Right lobe of liver (tissue), 6 donors: ENCODE measurements at regions not wholly inside any gene's neighbourhood (a gene's known extent, or its start where the extent isn't known, plus 50 kb on each side); places are given as distances from the start of the nearest gene placed in this dataset.

Experiments used
- ATAC-seq, 4 donors: fragments of 200-7000 bp; cut with Tn5 transposase; one replicate each; pipeline ENCODE4 v1.9.1; 2020; ENCODE audit warnings: mild to moderate bottlenecking in 4 of 4, moderate library complexity in 4 of 4
- DNase-seq, 3 donors: peaks; one replicate each; pipeline ENCODE4 v3.0.0-alpha.2; 2020
- H3K27ac ChIP-seq, 3 donors: fragments of 200-600 bp; one replicate each; pipeline ENCODE4 v1.8.0; 2022
- H3K27me3 ChIP-seq, 2 donors: fragments of 200-600 bp; one replicate each; pipeline ENCODE4 v1.8.0; 2022
- H3K36me3 ChIP-seq, 4 donors: fragments of 200-600 bp; sonication (generic) in 1 of 4; one replicate each; pipeline versions ENCODE4 v1.5.1 to v1.8.0; 2017 to 2022; ENCODE audit warnings: control low read depth in 1 of 4
- H3K4me1 ChIP-seq, 4 donors: fragments of 200-600 bp; sonication (generic) in 1 of 4; one replicate each; pipeline versions ENCODE4 v1.5.1 to v1.8.0; 2017 to 2022; ENCODE audit warnings: control low read depth in 1 of 4
- H3K4me3 ChIP-seq, 3 donors: fragments of 200-600 bp; one replicate each; pipeline ENCODE4 v1.8.0; 2022
- H3K9me3 ChIP-seq, 4 donors: fragments of 200-600 bp; sonication (generic) in 1 of 4; one replicate each; pipeline versions ENCODE4 v1.5.1 to v1.8.0; 2017 to 2022; ENCODE audit warnings: control low read depth in 1 of 4
- POLR2A ChIP-seq: fragments of 450-650 bp; IDR thresholded peaks from one replicate; pipeline ENCODE4 v1.6.1; 2017; ENCODE audit warnings: antibody characterized with exemption, mild to moderate bottlenecking
- WGBS: methylation state at CpG from one replicate; pipeline ENCODE4 v1.1.6; 2018; ENCODE audit warnings: low coverage, low lambda C conversion rate; ENCODE audit not compliant: insufficient coverage; ENCODE audit errors: missing lambda C conversion rate; 5-methylcytosine and 5-hydroxymethylcytosine counted together
- intact Hi-C, 2 donors: fragments of 100-400 bp; cut with DNase I; formaldehyde crosslinking; loops; one replicate each; pipeline versions ENCODE4 v1.11.2 to v1.14.1; 2022
- TF ChIP-seq, protein P1 (sequence below), 4 donors: fragments of 200-600 bp in 3 of 4; fragments of 450-650 bp in 1 of 4; IDR thresholded peaks; one replicate each; pipeline versions ENCODE4 v1.5.1 to v1.8.0; 2016 to 2022; ENCODE audit warnings: antibody characterized with exemption in 4 of 4, mild to moderate bottlenecking in 2 of 4
- donor health status: DM: no; HTN: yes; CAD: no.
- donor health status: DM: no; HTN: no; CAD: no.
- donor health status: DM: no; HTN: no; CAD: no.
- donor health status: DM: no; HTN: yes; CAD: no.
- donor health status: DM: no; HTN: yes; CAD: no.

DNA sequence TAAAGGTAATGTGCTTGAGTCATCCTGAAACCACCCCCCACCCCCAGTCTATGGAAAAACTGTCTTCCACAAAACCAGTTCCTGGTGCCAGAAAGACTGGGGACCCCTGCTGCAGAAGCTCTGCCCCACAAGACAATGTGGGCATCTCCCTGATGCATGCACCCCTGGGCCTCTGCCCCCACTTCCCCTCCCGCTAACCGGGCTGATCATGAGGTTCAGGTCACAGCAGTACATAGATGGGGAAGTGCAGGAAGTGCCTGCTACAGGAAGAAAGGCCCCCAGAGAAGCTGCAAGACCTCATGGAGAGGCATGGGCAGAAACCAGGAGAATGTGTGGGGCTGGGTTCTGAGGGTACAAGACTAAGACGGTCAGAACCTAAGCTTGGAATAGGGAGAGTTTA, 243.4 kb upstream of the ID2 start:
- no peak overlapping the region for H3K4me3 ChIP-seq
- H3K27ac ChIP-seq, result peak overlapping the region in 1 of 3 donors; percentile 56
- intact Hi-C loops, result no loop called here
- TF ChIP-seq, protein P1, sequence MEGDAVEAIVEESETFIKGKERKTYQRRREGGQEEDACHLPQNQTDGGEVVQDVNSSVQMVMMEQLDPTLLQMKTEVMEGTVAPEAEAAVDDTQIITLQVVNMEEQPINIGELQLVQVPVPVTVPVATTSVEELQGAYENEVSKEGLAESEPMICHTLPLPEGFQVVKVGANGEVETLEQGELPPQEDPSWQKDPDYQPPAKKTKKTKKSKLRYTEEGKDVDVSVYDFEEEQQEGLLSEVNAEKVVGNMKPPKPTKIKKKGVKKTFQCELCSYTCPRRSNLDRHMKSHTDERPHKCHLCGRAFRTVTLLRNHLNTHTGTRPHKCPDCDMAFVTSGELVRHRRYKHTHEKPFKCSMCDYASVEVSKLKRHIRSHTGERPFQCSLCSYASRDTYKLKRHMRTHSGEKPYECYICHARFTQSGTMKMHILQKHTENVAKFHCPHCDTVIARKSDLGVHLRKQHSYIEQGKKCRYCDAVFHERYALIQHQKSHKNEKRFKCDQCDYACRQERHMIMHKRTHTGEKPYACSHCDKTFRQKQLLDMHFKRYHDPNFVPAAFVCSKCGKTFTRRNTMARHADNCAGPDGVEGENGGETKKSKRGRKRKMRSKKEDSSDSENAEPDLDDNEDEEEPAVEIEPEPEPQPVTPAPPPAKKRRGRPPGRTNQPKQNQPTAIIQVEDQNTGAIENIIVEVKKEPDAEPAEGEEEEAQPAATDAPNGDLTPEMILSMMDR (IDR thresholded peaks at IDR 0.05), result no peak
- TF ChIP-seq POLR2A, result no peak
- no peaks in the 10 kb centered on the region for H3K36me3 ChIP-seq
- no peaks in the 10 kb centered on the region for H3K27me3 ChIP-seq
- peaks cover 0 to 22% (median 6%) of the 10 kb centered on the region in 4 donors for H3K4me1 ChIP-seq
- no peak for DNase-seq
- WGBS, result 40% methylated on average over 3 of the region's 3 CpGs
- H3K9me3 ChIP-seq, result no peaks in the 10 kb centered on the region
- ATAC-seq, result peak in 3 of 4 donors; percentile 16 to 40 (median 36)

DNA sequence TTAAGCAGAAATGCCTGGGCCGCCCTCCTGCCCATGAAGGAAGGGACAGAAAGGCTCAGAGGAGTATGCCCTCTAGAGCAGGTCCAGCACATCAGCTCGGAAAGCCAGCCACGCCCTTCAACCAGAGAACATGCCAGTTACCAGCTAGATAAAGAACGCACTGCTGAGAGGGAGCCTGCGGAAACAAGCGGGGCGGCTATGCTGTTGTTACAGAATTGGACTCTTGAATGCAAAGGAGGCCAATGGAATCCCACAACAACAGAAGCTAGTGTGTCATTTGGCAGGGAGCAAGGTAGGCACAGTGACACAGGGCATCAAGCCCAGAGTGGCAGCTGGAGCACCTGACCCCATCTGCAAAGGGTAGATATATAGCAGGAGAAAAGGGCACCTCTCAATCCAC, 242.9 kb upstream of the ID2 start:
- Histone ChIP-seq H3K36me3 (no peaks in the 10 kb centered on the region), H3K4me3 (no peak overlapping the region), H3K4me1 (peaks cover 0 to 22% (median 6%) of the 10 kb centered on the region in 4 donors), H3K27me3 (no peaks in the 10 kb centered on the region), H3K9me3 (no peaks in the 10 kb centered on the region), H3K27ac (peak overlapping the region in 1 of 3 donors; percentile 56)
- intact Hi-C loops, result no loop called here
- TF ChIP-seq, protein P1 (IDR thresholded peaks at IDR 0.05), result peak in 1 of 4 donors; percentile 8
- no peak for TF ChIP-seq POLR2A
- ATAC-seq, result peak; percentile 74 to 82 (median 78)
- 38% methylated on average over 3 of the region's 7 CpGs for WGBS
- DNase-seq, result peak; percentile 51 to 83 (median 75)

DNA sequence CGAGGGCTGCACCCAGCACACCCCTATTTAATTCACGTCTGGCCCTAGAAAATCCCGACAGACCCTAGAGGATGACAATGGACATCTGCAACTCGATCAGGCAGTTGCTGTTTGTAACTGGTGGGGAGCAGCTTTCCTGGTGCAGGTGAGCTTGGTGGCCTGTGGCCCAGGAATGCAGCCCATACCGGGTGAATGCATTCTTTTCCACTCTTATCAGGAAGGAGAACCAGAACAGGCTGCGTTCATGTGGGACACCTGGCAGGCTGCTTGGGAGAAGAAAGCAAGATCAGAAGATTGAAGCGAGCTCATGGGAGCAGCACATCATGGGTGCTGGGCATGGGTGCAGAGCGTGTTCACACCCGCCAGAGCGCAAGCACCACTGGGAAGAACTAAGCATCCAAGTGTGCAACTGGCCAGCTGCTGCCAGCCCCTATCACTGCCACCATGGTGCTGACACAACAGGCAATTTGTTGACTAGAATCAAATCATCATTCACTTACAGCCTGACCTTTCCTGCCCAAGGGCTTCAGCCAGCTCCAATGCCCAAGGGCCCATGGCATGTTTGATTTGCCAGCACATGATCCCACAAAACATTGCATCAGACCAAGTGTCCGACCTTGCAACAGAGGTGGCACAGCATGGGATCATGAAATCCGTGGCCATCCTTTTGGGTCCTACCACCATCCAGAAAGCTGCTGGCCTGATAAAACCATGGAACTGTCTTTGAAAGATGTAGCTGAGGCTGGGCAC, 241.7 kb upstream of the ID2 start:
- Histone ChIP-seq H3K36me3 (no peaks in the 10 kb centered on the region), H3K27ac (peak overlapping the region in 2 of 3 donors; percentile 13 to 56), H3K27me3 (no peaks in the 10 kb centered on the region), H3K4me1 (peaks cover 0 to 22% (median 6%) of the 10 kb centered on the region in 4 donors), H3K9me3 (no peaks in the 10 kb centered on the region), H3K4me3 (no peak overlapping the region)
- intact Hi-C loops, result no loop called here
- WGBS, result 43% methylated on average over 5 of the region's 12 CpGs
- TF ChIP-seq, protein P1 (IDR thresholded peaks at IDR 0.05), result no peak
- TF ChIP-seq POLR2A, result no peak
- DNase-seq (no peak), ATAC-seq (peak; percentile 15 to 73 (median 45))

DNA sequence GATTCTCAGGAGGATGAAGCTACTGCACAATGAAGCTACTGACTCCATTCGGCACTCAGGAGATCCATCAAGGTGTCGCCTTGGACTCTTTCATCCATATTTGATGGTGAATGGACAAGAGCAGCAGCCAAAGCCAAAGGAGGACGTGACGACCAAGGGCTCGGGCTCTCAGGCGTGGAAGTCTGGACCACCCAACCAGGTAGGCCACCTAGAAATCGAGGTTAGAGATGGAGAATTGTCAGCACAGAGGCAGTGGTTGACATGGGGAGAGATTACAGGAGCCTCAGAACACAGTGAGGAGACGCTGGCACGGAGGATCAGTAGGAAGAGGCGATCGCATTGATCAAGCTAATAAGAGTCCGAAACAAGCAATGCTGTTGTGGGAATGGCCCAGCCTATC, 240.5 kb upstream of the ID2 start:
- Histone ChIP-seq H3K9me3 (no peaks in the 10 kb centered on the region), H3K36me3 (no peaks in the 10 kb centered on the region), H3K4me1 (peaks cover 0 to 22% (median 6%) of the 10 kb centered on the region in 4 donors), H3K4me3 (no peak overlapping the region), H3K27ac (no peak overlapping the region), H3K27me3 (no peaks in the 10 kb centered on the region)
- TF ChIP-seq, protein P1 (IDR thresholded peaks at IDR 0.05), result no peak
- TF ChIP-seq POLR2A, result no peak
- ATAC-seq (no peak), DNase-seq (no peak)
- intact Hi-C loops, result no loop called here
- WGBS, result 89% methylated on average over 12 of the region's 12 CpGs
